Breast epithelium (tissue), 3 donors: ENCODE measurements at regions not wholly inside any gene's neighbourhood (a gene's known extent, or its start where the extent isn't known, plus 50 kb on each side); places are given as distances from the start of the nearest gene placed in this dataset.

ENCODE experiments used
- POLR2AphosphoS5 ChIP-seq, 3 donors: sonication (generic); formaldehyde crosslinking; IDR thresholded peaks; one replicate each; pipeline ENCODE4 v1.6.1; 2017; ENCODE audit warnings: antibody characterized with exemption in 3 of 3
- TF ChIP-seq, protein P1 (sequence below), 3 donors: fragments of 450-650 bp; IDR thresholded peaks; one replicate each; pipeline ENCODE4 v1.5.1; 2016 to 2017; ENCODE audit warnings: antibody characterized with exemption in 3 of 3, mild to moderate bottlenecking in 3 of 3, moderate library complexity in 3 of 3

DNA sequence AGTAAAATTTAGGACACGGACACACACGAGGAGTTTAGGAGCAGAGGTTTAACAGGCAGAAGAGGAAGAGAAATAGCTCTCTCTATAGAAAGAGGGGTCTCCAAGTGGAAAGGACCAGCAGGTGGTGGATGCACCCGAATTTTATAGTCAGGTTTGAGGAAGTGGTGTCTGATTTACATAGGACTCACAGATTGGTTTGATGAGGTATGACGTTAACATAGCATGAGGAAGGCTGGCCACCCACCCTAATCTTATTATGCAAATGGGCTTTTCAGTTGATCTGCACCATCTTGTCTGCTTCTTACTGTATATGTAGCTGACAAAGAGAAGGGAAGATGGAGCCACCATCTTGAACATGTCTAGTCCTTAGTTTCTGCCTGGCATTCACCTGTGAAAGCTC lies 52.5 kb upstream of the RGS2 start:
- TF ChIP-seq, protein P1, sequence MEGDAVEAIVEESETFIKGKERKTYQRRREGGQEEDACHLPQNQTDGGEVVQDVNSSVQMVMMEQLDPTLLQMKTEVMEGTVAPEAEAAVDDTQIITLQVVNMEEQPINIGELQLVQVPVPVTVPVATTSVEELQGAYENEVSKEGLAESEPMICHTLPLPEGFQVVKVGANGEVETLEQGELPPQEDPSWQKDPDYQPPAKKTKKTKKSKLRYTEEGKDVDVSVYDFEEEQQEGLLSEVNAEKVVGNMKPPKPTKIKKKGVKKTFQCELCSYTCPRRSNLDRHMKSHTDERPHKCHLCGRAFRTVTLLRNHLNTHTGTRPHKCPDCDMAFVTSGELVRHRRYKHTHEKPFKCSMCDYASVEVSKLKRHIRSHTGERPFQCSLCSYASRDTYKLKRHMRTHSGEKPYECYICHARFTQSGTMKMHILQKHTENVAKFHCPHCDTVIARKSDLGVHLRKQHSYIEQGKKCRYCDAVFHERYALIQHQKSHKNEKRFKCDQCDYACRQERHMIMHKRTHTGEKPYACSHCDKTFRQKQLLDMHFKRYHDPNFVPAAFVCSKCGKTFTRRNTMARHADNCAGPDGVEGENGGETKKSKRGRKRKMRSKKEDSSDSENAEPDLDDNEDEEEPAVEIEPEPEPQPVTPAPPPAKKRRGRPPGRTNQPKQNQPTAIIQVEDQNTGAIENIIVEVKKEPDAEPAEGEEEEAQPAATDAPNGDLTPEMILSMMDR (IDR thresholded peaks at IDR 0.05) = no peak
- TF ChIP-seq POLR2AphosphoS5 (IDR thresholded peaks at IDR 0.05) = no peak
